NCI-H1105 treated with DMSO at 0.1 percent for 48 hours (cell line): ENCODE measurements at regions not wholly inside any gene's neighbourhood (a gene's known extent, or its start where the extent isn't known, plus 50 kb on each side); places are given as distances from the start of the nearest gene placed in this dataset.

Source experiments
- DNase-seq: peaks from one replicate; lab custom pipeline; 2025; lab: John Stamatoyannopoulos, UW

DNA sequence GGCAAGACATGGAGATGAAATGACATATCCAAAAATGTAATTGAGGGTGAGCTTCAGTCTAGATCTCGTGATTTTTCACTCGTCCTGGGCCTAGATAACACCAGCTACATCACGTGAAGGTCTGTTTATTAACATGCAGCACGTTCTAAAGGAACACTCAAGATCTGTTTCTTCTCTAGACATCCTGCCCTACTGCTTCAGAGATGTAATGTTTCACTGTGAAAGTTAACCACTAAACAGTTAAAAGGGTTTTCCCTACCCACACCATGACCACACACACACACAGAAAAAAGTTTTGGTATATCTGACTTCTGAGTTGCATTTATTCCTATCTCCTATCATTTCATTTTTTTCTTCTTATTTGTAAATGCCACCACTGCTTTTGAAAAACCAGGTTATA is 52.3 kb upstream of the SMIM31 start:
- DNase-seq: no peak
